ENCODE measurements at regions not wholly inside any gene's neighbourhood (a gene's known extent, or its start where the extent isn't known, plus 50 kb on each side); places are given as distances from the start of the nearest gene placed in this dataset.

DNA sequence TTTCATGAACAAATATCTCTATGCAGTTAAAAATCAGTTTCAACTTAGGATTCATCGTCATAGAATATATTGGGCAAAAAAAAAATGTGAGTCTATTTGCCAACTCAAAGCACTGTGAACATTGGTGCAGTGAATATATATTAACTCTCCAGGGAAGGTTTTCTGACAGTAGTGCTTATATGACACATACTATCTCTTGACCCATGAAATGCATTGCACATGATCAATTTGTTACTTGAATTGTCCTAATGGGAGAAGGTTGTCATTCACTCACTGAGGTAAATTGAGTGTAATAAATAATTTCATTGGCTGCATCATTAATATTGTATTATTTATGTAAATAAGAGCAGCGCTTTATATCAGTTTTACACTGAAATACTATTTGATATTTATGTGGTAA is 2458.5 kb downstream of the ARAP2 start:
- H3K9me3 ChIP-seq (replicated peaks in 1 of 2; ENCODE audit: control insufficient read depth in 1 of 2, insufficient read depth in 1 of 2, low read length in 2 of 2), result no peaks in the 10 kb centered on the region
- Mint-ChIP-seq H3K4me1 (no peaks in the 10 kb centered on the region), H3K9me3 (peaks cover 0 to 1% (median 0%) of the 10 kb centered on the region in 7 donors), H3K4me3 (no peak overlapping the region), H3K27me3 (ENCODE audit: low read depth in 3 of 3) (no peaks in the 10 kb centered on the region), H3K27ac (no peak overlapping the region), H3K36me3 (no peaks in the 10 kb centered on the region)
- no CpG with 5 or more reads among the region's 2 CpGs for WGBS (ENCODE audit: insufficient coverage)
- no peak overlapping the region for H3K9ac ChIP-seq (ENCODE audit: insufficient read depth, low read length, poor library complexity, severe bottlenecking)
- no peaks in the 10 kb centered on the region for H3K27me3 ChIP-seq (ENCODE audit: control insufficient read depth in 2 of 2, insufficient read depth in 2 of 2, low read length in 2 of 2)
- no peak for DNase-seq
- H3K4me1 ChIP-seq (ENCODE audit: control insufficient read depth in 1 of 2, insufficient read depth in 2 of 2, low read length in 2 of 2), result no peaks in the 10 kb centered on the region
- no peak overlapping the region for H3K4me3 ChIP-seq (replicated peaks in 1 of 3; ENCODE audit: low read depth in 2 of 3, low read length in 3 of 3)
- no peak overlapping the region for H2AFZ ChIP-seq (ENCODE audit: insufficient read depth, low read depth, low read length, poor library complexity, severe bottlenecking)
- no peaks in the 10 kb centered on the region for H4K20me1 ChIP-seq (ENCODE audit: insufficient read depth, low read length)
- no peak overlapping the region for H3K4me2 ChIP-seq (replicated peaks; ENCODE audit: extremely low read depth, low read length, poor library complexity, severe bottlenecking)
- no peaks in the 10 kb centered on the region for H3K36me3 ChIP-seq (replicated peaks in 1 of 2; ENCODE audit: control insufficient read depth in 1 of 2, insufficient read depth in 2 of 2, low read length in 2 of 2)
- no peaks in the 10 kb centered on the region for H3K79me2 ChIP-seq (ENCODE audit: insufficient read depth, low read length)
- intact Hi-C loops (cut with micrococcal nuclease), result no loop called here
- H3K27ac ChIP-seq (ENCODE audit: low read depth in 1 of 2, low read length in 2 of 2), result no peak overlapping the region
- TF ChIP-seq, protein P1, sequence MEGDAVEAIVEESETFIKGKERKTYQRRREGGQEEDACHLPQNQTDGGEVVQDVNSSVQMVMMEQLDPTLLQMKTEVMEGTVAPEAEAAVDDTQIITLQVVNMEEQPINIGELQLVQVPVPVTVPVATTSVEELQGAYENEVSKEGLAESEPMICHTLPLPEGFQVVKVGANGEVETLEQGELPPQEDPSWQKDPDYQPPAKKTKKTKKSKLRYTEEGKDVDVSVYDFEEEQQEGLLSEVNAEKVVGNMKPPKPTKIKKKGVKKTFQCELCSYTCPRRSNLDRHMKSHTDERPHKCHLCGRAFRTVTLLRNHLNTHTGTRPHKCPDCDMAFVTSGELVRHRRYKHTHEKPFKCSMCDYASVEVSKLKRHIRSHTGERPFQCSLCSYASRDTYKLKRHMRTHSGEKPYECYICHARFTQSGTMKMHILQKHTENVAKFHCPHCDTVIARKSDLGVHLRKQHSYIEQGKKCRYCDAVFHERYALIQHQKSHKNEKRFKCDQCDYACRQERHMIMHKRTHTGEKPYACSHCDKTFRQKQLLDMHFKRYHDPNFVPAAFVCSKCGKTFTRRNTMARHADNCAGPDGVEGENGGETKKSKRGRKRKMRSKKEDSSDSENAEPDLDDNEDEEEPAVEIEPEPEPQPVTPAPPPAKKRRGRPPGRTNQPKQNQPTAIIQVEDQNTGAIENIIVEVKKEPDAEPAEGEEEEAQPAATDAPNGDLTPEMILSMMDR (IDR thresholded peaks at IDR 0.05), result no peak

DNA sequence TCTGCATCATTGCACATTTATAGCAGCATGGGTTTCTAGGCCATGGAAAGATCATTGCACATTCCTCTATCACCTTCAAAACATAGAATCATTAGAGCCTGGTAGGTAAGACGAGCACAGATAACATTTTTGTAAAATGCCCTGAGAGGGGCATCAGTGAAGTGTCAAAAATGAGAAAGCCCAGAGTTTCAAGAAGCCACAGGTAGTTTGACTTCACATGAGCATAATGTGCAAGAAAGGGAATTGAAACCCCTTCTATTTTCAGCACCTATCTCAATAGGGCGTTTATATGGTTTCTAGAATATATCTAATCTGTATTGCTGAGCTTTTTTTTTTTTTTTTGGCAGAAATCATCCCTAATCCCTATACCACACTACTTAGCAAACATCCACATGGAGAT is 2441.7 kb downstream of the ARAP2 start:
- intact Hi-C loops (cut with micrococcal nuclease), result no loop called here
- H3K27me3 Mint-ChIP-seq (ENCODE audit: low read depth in 3 of 3), result no peaks in the 10 kb centered on the region
- H3K9me3 Mint-ChIP-seq, result peaks cover 0 to 9% (median 0%) of the 10 kb centered on the region in 7 donors
- H3K27ac Mint-ChIP-seq, result no peak overlapping the region
- Histone ChIP-seq H3K4me1 (ENCODE audit: control insufficient read depth in 1 of 2, insufficient read depth in 2 of 2, low read length in 2 of 2) (no peaks in the 10 kb centered on the region), H3K27ac (ENCODE audit: low read depth in 1 of 2, low read length in 2 of 2) (no peak overlapping the region), H3K4me3 (replicated peaks in 1 of 3; ENCODE audit: low read depth in 2 of 3, low read length in 3 of 3) (no peak overlapping the region), H3K4me2 (replicated peaks; ENCODE audit: extremely low read depth, low read length, poor library complexity, severe bottlenecking) (no peak overlapping the region), H2AFZ (ENCODE audit: insufficient read depth, low read depth, low read length, poor library complexity, severe bottlenecking) (no peak overlapping the region), H4K20me1 (ENCODE audit: insufficient read depth, low read length) (no peaks in the 10 kb centered on the region), H3K36me3 (replicated peaks in 1 of 2; ENCODE audit: control insufficient read depth in 1 of 2, insufficient read depth in 2 of 2, low read length in 2 of 2) (no peaks in the 10 kb centered on the region), H3K27me3 (ENCODE audit: control insufficient read depth in 2 of 2, insufficient read depth in 2 of 2, low read length in 2 of 2) (no peaks in the 10 kb centered on the region), H3K9ac (ENCODE audit: insufficient read depth, low read length, poor library complexity, severe bottlenecking) (no peak overlapping the region), H3K79me2 (ENCODE audit: insufficient read depth, low read length) (no peaks in the 10 kb centered on the region), H3K9me3 (replicated peaks in 1 of 2; ENCODE audit: control insufficient read depth in 1 of 2, insufficient read depth in 1 of 2, low read length in 2 of 2) (no peaks in the 10 kb centered on the region)
- WGBS (ENCODE audit: insufficient coverage), result no CpG with 5 or more reads among the region's 2 CpGs
- no peak for DNase-seq
- TF ChIP-seq, protein P1 (IDR thresholded peaks at IDR 0.05), result no peak
- H3K4me3 Mint-ChIP-seq, result no peak overlapping the region
- H3K36me3 Mint-ChIP-seq, result no peaks in the 10 kb centered on the region
- H3K4me1 Mint-ChIP-seq, result no peaks in the 10 kb centered on the region
